Lower leg skin (tissue), 3 donors: ENCODE measurements at regions not wholly inside any gene's neighbourhood (a gene's known extent, or its start where the extent isn't known, plus 50 kb on each side); places are given as distances from the start of the nearest gene placed in this dataset.

Experiments used
- POLR2A ChIP-seq, 2 donors: fragments of 450-650 bp; IDR thresholded peaks; one replicate each; pipeline ENCODE4 v1.6.1; 2016 to 2017; ENCODE audit warnings: antibody characterized with exemption in 2 of 2, mild to moderate bottlenecking in 1 of 2, moderate library complexity in 1 of 2
- TF ChIP-seq, protein P1 (sequence below), 3 donors: fragments of 450-650 bp; IDR thresholded peaks; one replicate each; pipeline ENCODE4 v1.5.1; 2016; ENCODE audit warnings: antibody characterized with exemption in 3 of 3, mild to moderate bottlenecking in 3 of 3, moderate library complexity in 2 of 3

DNA sequence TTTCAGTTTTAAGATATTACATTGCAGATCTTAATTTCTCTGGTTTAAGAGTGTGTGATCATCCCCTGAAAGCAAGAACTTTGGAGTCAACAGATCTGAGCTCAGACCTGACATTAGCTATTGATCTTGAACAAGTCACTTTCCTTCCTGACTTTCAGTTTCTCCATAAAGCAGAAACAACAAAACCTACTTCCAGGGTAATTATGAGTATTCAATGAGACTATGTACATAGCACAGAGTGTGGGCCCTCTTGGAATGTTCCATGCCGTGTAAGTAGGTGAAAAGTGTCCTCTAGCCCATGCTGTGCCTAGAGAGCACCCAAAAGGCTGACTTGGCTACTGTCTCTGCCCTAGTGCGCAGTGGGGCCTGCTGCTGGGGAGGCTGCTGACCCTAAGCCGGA is 188.0 kb upstream of the RPL34 start:
- TF ChIP-seq, protein P1, sequence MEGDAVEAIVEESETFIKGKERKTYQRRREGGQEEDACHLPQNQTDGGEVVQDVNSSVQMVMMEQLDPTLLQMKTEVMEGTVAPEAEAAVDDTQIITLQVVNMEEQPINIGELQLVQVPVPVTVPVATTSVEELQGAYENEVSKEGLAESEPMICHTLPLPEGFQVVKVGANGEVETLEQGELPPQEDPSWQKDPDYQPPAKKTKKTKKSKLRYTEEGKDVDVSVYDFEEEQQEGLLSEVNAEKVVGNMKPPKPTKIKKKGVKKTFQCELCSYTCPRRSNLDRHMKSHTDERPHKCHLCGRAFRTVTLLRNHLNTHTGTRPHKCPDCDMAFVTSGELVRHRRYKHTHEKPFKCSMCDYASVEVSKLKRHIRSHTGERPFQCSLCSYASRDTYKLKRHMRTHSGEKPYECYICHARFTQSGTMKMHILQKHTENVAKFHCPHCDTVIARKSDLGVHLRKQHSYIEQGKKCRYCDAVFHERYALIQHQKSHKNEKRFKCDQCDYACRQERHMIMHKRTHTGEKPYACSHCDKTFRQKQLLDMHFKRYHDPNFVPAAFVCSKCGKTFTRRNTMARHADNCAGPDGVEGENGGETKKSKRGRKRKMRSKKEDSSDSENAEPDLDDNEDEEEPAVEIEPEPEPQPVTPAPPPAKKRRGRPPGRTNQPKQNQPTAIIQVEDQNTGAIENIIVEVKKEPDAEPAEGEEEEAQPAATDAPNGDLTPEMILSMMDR (IDR thresholded peaks at IDR 0.05) = no peak
- no peak for TF ChIP-seq POLR2A (IDR thresholded peaks at IDR 0.05)
